CD8-positive, alpha-beta memory T cell (primary cell): ENCODE measurements at regions not wholly inside any gene's neighbourhood (a gene's known extent, or its start where the extent isn't known, plus 50 kb on each side); places are given as distances from the start of the nearest gene placed in this dataset.
A peak's percentile ranks its signal among the peaks of the same experiment; 100 is the strongest.

Source experiments
- CTCF ChIA-PET: fragments of 350-600 bp; sonication (Branson Sonifier 250); formaldehyde crosslinking; loops from one replicate; lab custom pipeline; 2021; ENCODE audit warnings: antibody characterized with exemption; lab: Charles Lee
- POLR2A ChIA-PET: fragments of 350-600 bp; sonication (Branson Sonifier 250); formaldehyde crosslinking; loops from one replicate; lab custom pipeline; 2021; ENCODE audit warnings: antibody characterized with exemption; lab: Charles Lee
- DNase-seq, 5 donors: peaks; one replicate each; pipeline versions ENCODE4 v3.0.0 to v3.0.0-alpha.2; 2020 to 2022; ENCODE audit warnings: mixed read lengths in 1 of 5
- H3K27ac ChIP-seq: one replicate; pipeline ENCODE4 v1.7.0; 2013; ENCODE audit warnings: low read depth, mild to moderate bottlenecking, low read length, moderate library complexity
- H3K27me3 ChIP-seq: 2 replicates; pipeline ENCODE4 v1.7.0; 2013; ENCODE audit warnings: low read length, mild to moderate bottlenecking; ENCODE audit not compliant: insufficient read depth, poor library complexity, severe bottlenecking
- H3K36me3 ChIP-seq: 2 replicates; pipeline ENCODE4 v1.7.0; 2013; ENCODE audit warnings: mild to moderate bottlenecking, low read length, moderate library complexity; ENCODE audit not compliant: insufficient read depth
- H3K4me1 ChIP-seq: 2 replicates; pipeline ENCODE4 v1.7.0; 2013; ENCODE audit warnings: mild to moderate bottlenecking, low read length, moderate library complexity; ENCODE audit not compliant: insufficient read depth
- H3K4me3 ChIP-seq: 2 replicates; pipeline ENCODE4 v1.7.0; 2013; ENCODE audit warnings: mild to moderate bottlenecking, low read length
- H3K9me3 ChIP-seq: 2 replicates; pipeline ENCODE4 v1.7.0; 2013; ENCODE audit warnings: mild to moderate bottlenecking, low read length
- H3K27ac Mint-ChIP-seq, 8 donors: one replicate each; pipeline ENCODE4 v1.8.0; 2020 to 2021; ENCODE audit warnings: mixed read lengths in 8 of 8, mild to moderate bottlenecking in 6 of 8, inconsistent platforms in 3 of 8, moderate library complexity in 3 of 8
- H3K27me3 Mint-ChIP-seq, 2 donors: one replicate each; pipeline ENCODE4 v1.8.0; 2020 to 2021; ENCODE audit warnings: mixed read lengths in 2 of 2, mild to moderate bottlenecking in 1 of 2, moderate library complexity in 1 of 2
- H3K36me3 Mint-ChIP-seq, 3 donors: one replicate each; pipeline ENCODE4 v1.8.0; 2020 to 2021; ENCODE audit warnings: mixed read lengths in 3 of 3, inconsistent platforms in 1 of 3, mild to moderate bottlenecking in 1 of 3
- H3K4me1 Mint-ChIP-seq, 3 donors: one replicate each; pipeline ENCODE4 v1.8.0; 2020 to 2021; ENCODE audit warnings: mixed read lengths in 3 of 3, inconsistent platforms in 1 of 3, mild to moderate bottlenecking in 1 of 3
- H3K4me3 Mint-ChIP-seq, 7 donors: one replicate each; pipeline ENCODE4 v1.8.0; 2020 to 2021; ENCODE audit warnings: mixed read lengths in 7 of 7, mild to moderate bottlenecking in 6 of 7, moderate library complexity in 4 of 7, inconsistent platforms in 2 of 7
- H3K9me3 Mint-ChIP-seq, 5 donors: one replicate each; pipeline ENCODE4 v1.8.0; 2020 to 2022; ENCODE audit warnings: mixed read lengths in 5 of 5, mild to moderate bottlenecking in 3 of 5, moderate library complexity in 2 of 5, inconsistent platforms in 1 of 5

DNA sequence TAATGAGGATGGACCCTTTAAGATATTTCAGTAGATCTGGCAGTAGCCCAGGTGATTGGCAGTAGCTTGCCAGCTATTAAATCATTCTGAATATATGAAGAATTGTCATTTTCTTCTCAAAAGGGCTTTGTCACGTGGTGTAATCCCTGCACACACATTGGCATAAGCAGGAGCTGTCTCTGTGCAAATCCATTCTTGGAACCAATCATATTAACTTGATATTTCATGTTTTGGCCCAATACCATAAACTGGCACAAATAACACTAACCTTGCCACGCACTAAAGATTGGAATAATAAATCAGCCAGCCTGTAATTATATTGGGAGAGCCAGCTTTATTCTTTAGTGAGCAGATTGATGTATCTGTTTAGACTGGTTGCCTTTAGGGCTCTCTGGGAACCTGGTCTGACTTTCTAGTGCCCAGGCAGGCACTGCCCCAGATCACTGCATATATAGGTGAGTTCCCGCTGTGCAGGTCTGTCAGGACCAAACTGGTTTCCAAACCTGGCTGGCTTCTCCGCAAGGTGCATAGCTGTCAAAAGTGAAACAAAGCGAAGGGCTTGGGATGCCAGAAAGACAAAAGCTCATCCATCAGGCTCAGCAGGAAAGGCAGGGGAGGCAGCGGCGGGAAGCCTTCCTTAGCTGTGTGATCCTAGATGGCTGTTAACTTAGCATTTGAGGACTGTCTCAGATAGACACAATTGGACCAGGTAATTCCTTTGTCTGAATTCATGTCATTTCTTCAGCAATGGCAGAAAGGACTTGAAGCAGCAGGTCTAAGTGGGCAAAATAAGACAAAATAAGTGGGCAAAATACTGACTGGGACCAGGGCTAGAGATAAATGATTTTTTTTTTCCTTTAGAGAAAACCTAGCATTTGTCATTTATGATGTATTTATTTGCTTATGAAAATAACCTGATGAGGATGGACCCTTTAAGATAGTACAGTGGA lies 128.8 kb upstream of the DYRK2 start:
- H3K4me3 ChIP-seq: no peak overlapping the region
- Mint-ChIP-seq H3K4me1 (peaks cover 24 to 38% (median 36%) of the 10 kb centered on the region in 3 donors), H3K9me3 (peaks cover 0 to 3% (median 0%) of the 10 kb centered on the region in 5 donors), H3K27me3 (no peaks in the 10 kb centered on the region), H3K27ac (peak overlapping the region in 3 of 8 donors; percentile 4 to 22 (median 6)), H3K4me3 (no peak overlapping the region), H3K36me3 (peaks cover 0 to 5% (median 0%) of the 10 kb centered on the region in 3 donors)
- H3K27ac ChIP-seq: no peak overlapping the region
- peaks cover 24% of the 10 kb centered on the region for H3K4me1 ChIP-seq
- no peaks in the 10 kb centered on the region for H3K9me3 ChIP-seq
- no peak for DNase-seq
- H3K27me3 ChIP-seq: no peaks in the 10 kb centered on the region
- no peaks in the 10 kb centered on the region for H3K36me3 ChIP-seq
- ChIA-PET POLR2A (no interaction called here), CTCF (interaction anchor here (1.3 to 1.6 kb wide), 2 partner anchors 36 to 59 kb away, joined by 3 to 4 read pairs; no protein-coding TSS in a partner anchor)

DNA sequence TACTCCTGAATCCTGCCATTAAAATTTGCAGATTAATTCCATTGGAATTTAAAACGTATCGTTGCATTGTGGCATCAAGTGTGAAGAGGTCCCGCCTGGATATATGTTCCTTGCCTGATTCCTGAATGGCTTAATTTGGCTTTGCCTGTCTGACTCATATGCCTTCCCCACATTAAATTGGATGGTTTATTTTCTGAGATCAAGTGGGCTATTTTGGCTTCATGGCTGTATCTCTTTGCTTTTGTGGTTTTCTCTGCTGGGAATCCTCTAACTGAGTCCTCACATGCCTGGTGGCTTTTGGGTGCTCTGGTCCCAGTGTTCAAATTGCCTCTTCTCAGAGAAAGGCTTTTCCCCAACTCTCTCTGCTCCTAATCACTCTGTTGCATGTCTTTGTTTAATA lies 127.9 kb upstream of the DYRK2 start:
- Histone ChIP-seq H3K27me3 (no peaks in the 10 kb centered on the region), H3K9me3 (no peaks in the 10 kb centered on the region), H3K4me1 (peaks cover 15% of the 10 kb centered on the region), H3K36me3 (no peaks in the 10 kb centered on the region), H3K4me3 (no peak overlapping the region), H3K27ac (no peak overlapping the region)
- no peaks in the 10 kb centered on the region for H3K27me3 Mint-ChIP-seq
- H3K9me3 Mint-ChIP-seq: no peaks in the 10 kb centered on the region
- H3K36me3 Mint-ChIP-seq: no peaks in the 10 kb centered on the region
- CTCF ChIA-PET: no interaction called here
- H3K27ac Mint-ChIP-seq: no peak overlapping the region
- DNase-seq: no peak
- peaks cover 16 to 37% (median 31%) of the 10 kb centered on the region in 3 donors for H3K4me1 Mint-ChIP-seq
- POLR2A ChIA-PET: no interaction called here
- no peak overlapping the region for H3K4me3 Mint-ChIP-seq

GRCh38 chr12:67522222-67522621 lies 126.3 kb upstream of the DYRK2 start:
- Mint-ChIP-seq H3K4me1 (peaks cover 9 to 31% (median 26%) of the 10 kb centered on the region in 3 donors), H3K27me3 (no peaks in the 10 kb centered on the region), H3K36me3 (no peaks in the 10 kb centered on the region), H3K9me3 (no peaks in the 10 kb centered on the region), H3K4me3 (no peak overlapping the region), H3K27ac (no peak overlapping the region)
- no peak overlapping the region for H3K4me3 ChIP-seq
- no peak for DNase-seq
- ChIA-PET CTCF (no interaction called here), POLR2A (no interaction called here)
- H3K4me1 ChIP-seq: no peaks in the 10 kb centered on the region
- H3K27ac ChIP-seq: no peak overlapping the region
- no peaks in the 10 kb centered on the region for H3K27me3 ChIP-seq
- H3K9me3 ChIP-seq: no peaks in the 10 kb centered on the region
- H3K36me3 ChIP-seq: no peaks in the 10 kb centered on the region

DNA sequence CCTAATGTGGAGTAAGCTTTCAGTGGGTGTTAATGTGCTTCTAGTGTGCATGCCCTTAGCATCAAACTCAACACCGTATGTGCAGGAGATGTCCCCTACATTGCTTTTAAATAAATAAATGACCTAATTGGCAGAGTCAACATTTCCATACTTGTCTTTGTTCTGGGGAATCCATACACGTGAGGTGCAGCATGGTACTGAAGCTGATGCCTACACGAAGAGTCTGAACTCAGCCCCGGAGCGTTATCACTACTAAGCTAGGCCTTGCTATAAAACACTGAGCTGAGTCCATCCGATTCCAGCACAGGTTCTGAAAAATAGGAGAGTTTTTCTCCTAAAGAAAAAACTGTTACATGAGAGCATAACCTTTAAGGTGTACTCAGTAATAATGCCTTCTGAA lies 125.0 kb upstream of the DYRK2 start:
- no peak overlapping the region for H3K27ac Mint-ChIP-seq
- DNase-seq: no peak
- Histone ChIP-seq H3K36me3 (no peaks in the 10 kb centered on the region), H3K27me3 (no peaks in the 10 kb centered on the region), H3K27ac (no peak overlapping the region), H3K4me3 (no peak overlapping the region), H3K4me1 (no peaks in the 10 kb centered on the region), H3K9me3 (no peaks in the 10 kb centered on the region)
- H3K9me3 Mint-ChIP-seq: no peaks in the 10 kb centered on the region
- H3K27me3 Mint-ChIP-seq: peaks cover 0 to 3% of the 10 kb centered on the region in 2 donors
- ChIA-PET CTCF (no interaction called here), POLR2A (interaction anchor here (0.6 kb wide), 1 partner anchor 118 kb away, joined by 7 read pairs; no protein-coding TSS in a partner anchor)
- H3K4me1 Mint-ChIP-seq: peaks cover 9 to 25% (median 25%) of the 10 kb centered on the region in 3 donors
- H3K36me3 Mint-ChIP-seq: no peaks in the 10 kb centered on the region
- no peak overlapping the region for H3K4me3 Mint-ChIP-seq

GRCh38 chr12:67524861-67525616 lies 123.5 kb upstream of the DYRK2 start:
- peaks cover 0 to 3% of the 10 kb centered on the region in 2 donors for H3K27me3 Mint-ChIP-seq
- H3K4me3 Mint-ChIP-seq: no peak overlapping the region
- no peak overlapping the region for H3K27ac Mint-ChIP-seq
- no peaks in the 10 kb centered on the region for H3K27me3 ChIP-seq
- ChIA-PET POLR2A (no interaction called here), CTCF (interaction anchor here (1.1 kb wide), 1 partner anchor 13 kb away, joined by 3 read pairs; no protein-coding TSS in a partner anchor)
- H3K9me3 Mint-ChIP-seq: no peaks in the 10 kb centered on the region
- no peaks in the 10 kb centered on the region for H3K36me3 Mint-ChIP-seq
- DNase-seq: no peak
- H3K4me3 ChIP-seq: no peak overlapping the region
- H3K4me1 ChIP-seq: no peaks in the 10 kb centered on the region
- peaks cover 9 to 25% (median 23%) of the 10 kb centered on the region in 3 donors for H3K4me1 Mint-ChIP-seq
- no peaks in the 10 kb centered on the region for H3K36me3 ChIP-seq
- H3K27ac ChIP-seq: no peak overlapping the region
- H3K9me3 ChIP-seq: no peaks in the 10 kb centered on the region

- Mint-ChIP-seq H3K4me1 (peaks cover 9 to 25% (median 21%) of the 10 kb centered on the region in 3 donors), H3K27me3 (peaks cover 0 to 3% of the 10 kb centered on the region in 2 donors), H3K4me3 (no peak overlapping the region), H3K27ac (no peak overlapping the region), H3K36me3 (no peaks in the 10 kb centered on the region), H3K9me3 (no peaks in the 10 kb centered on the region)
- no peak for DNase-seq
- Histone ChIP-seq H3K4me1 (no peaks in the 10 kb centered on the region), H3K27me3 (no peaks in the 10 kb centered on the region), H3K27ac (no peak overlapping the region), H3K9me3 (no peaks in the 10 kb centered on the region), H3K4me3 (no peak overlapping the region), H3K36me3 (no peaks in the 10 kb centered on the region)
- CTCF ChIA-PET: no interaction called here
- POLR2A ChIA-PET: no interaction called here
Observed at GRCh38 chr12:67525617-67525884, 123.0 kb upstream of the DYRK2 start.

GRCh38 chr12:67526129-67526528 lies 122.4 kb upstream of the DYRK2 start:
- ChIA-PET CTCF (no interaction called here), POLR2A (interaction anchor here (1.4 kb wide), 1 partner anchor 122 kb away, joined by 3 read pairs; the partner anchor contains the start of gene DYRK2)
- H3K4me1 ChIP-seq: no peaks in the 10 kb centered on the region
- Mint-ChIP-seq H3K4me1 (peaks cover 9 to 31% (median 24%) of the 10 kb centered on the region in 3 donors), H3K27ac (peak overlapping the region in 1 of 8 donors; percentile 13), H3K9me3 (no peaks in the 10 kb centered on the region), H3K4me3 (no peak overlapping the region), H3K27me3 (peaks cover 0 to 3% of the 10 kb centered on the region in 2 donors), H3K36me3 (peaks cover 0 to 2% (median 0%) of the 10 kb centered on the region in 3 donors)
- H3K9me3 ChIP-seq: no peaks in the 10 kb centered on the region
- no peak for DNase-seq
- H3K4me3 ChIP-seq: no peak overlapping the region
- H3K36me3 ChIP-seq: no peaks in the 10 kb centered on the region
- H3K27ac ChIP-seq: no peak overlapping the region
- H3K27me3 ChIP-seq: no peaks in the 10 kb centered on the region

GRCh38 chr12:67531051-67531450 lies 117.5 kb upstream of the DYRK2 start:
- no peaks in the 10 kb centered on the region for H3K9me3 Mint-ChIP-seq
- H3K4me3 Mint-ChIP-seq: no peak overlapping the region
- no peak overlapping the region for H3K4me3 ChIP-seq
- no peaks in the 10 kb centered on the region for H3K9me3 ChIP-seq
- H3K27ac Mint-ChIP-seq: peak overlapping the region in 1 of 8 donors; percentile 43
- no peaks in the 10 kb centered on the region for H3K27me3 ChIP-seq
- H3K36me3 Mint-ChIP-seq: peaks cover 0 to 9% (median 5%) of the 10 kb centered on the region in 3 donors
- peaks cover 3 to 20% (median 16%) of the 10 kb centered on the region in 3 donors for H3K4me1 Mint-ChIP-seq
- H3K27me3 Mint-ChIP-seq: peaks cover 0 to 7% of the 10 kb centered on the region in 2 donors
- no peaks in the 10 kb centered on the region for H3K36me3 ChIP-seq
- ChIA-PET CTCF (no interaction called here), POLR2A (no interaction called here)
- DNase-seq: no peak
- no peaks in the 10 kb centered on the region for H3K4me1 ChIP-seq
- H3K27ac ChIP-seq: no peak overlapping the region
